Psoas muscle (tissue), 7 donors: ENCODE measurements at regions not wholly inside any gene's neighbourhood (a gene's known extent, or its start where the extent isn't known, plus 50 kb on each side); places are given as distances from the start of the nearest gene placed in this dataset.
"Not testable (repeated sequence)": the region's sequence is repeated elsewhere in the genome, so short reads cannot be mapped to it uniquely, and the experiment has no call there.

Source experiments
- ATAC-seq, 4 donors: fragments of 200-7000 bp; cut with Tn5 transposase; one replicate each; pipeline ENCODE4 v1.9.1; 2020; ENCODE audit warnings: moderate library complexity in 3 of 4, mild to moderate bottlenecking in 2 of 4
- DNase-seq, 2 donors: peaks; one replicate each; pipeline ENCODE4 v3.0.0-alpha.2; 2020
- H3K27ac ChIP-seq: fragments of 200-600 bp; one replicate; pipeline ENCODE4 v1.8.0; 2022
- H3K27me3 ChIP-seq, 3 donors: fragments of 200-600 bp in 1 of 3; one replicate each; pipeline versions ENCODE4 v1.6.1 to v1.8.0; 2013 to 2022; ENCODE audit warnings: low read length in 2 of 3, mild to moderate bottlenecking in 2 of 3, moderate library complexity in 1 of 3; ENCODE audit not compliant: insufficient read depth in 3 of 3
- H3K36me3 ChIP-seq, 2 donors: fragments of 200-600 bp in 1 of 2; one replicate each; pipeline versions ENCODE4 v1.6.1 to v1.8.0; 2013 to 2022; ENCODE audit warnings: low read depth in 1 of 2, mild to moderate bottlenecking in 1 of 2, moderate library complexity in 1 of 2; ENCODE audit not compliant: insufficient read depth in 1 of 2
- H3K4me1 ChIP-seq: fragments of 200-600 bp; one replicate; pipeline ENCODE4 v1.8.0; 2022
- H3K4me3 ChIP-seq: fragments of 200-600 bp; one replicate; pipeline ENCODE4 v1.8.0; 2022; ENCODE audit warnings: mild to moderate bottlenecking
- H3K9me3 ChIP-seq: fragments of 200-600 bp; one replicate; pipeline ENCODE4 v1.8.0; 2022
- CTCF ChIP-seq: fragments of 200-600 bp; IDR thresholded peaks from one replicate; pipeline ENCODE4 v1.8.0; 2022; ENCODE audit warnings: antibody characterized with exemption
- WGBS, 3 donors: extraction: QIAGEN DNeasy Blood & Tissue Kit; methylation state at CpG; one replicate each; pipeline versions ENCODE4 v1.1.6 to v1.1.7; 2013; 5-methylcytosine and 5-hydroxymethylcytosine counted together
- intact Hi-C, 2 donors: fragments of 100-400 bp; cut with DNase I; formaldehyde crosslinking; loops; one replicate each; pipeline versions ENCODE4 v1.11.0 to v1.14.2; 2022
- donor health status: healthy with polysubstance abuse.
- donor health status: DM: no; HTN: no; CAD: no; lungs with moderate emphysema.
- donor health status: Bipolar disorder and iron deficiency.
- donor health status: healthy.
- donor health status: DM: yes; HTN: yes; CAD: no.
- donor health status: DM: no; HTN: no; CAD: no.
- donor health status: DM: yes; HTN: yes; CAD: no.

- Histone ChIP-seq H3K36me3 (no peaks in the 10 kb centered on the region), H3K4me3 (no peak overlapping the region), H3K27me3 (no peaks in the 10 kb centered on the region), H3K4me1 (no peaks in the 10 kb centered on the region), H3K9me3 (peaks cover 12% of the 10 kb centered on the region), H3K27ac (no peak overlapping the region)
- DNase-seq (no peak), ATAC-seq (peak in 3 of 4 donors; percentile 43 to 68 (median 58))
- WGBS, 3 donors, result 41 to 51% (median 42%) methylated on average over 3 of the region's 3 CpGs
- TF ChIP-seq CTCF, result peak; percentile 27
- intact Hi-C loops, result no loop called here
Measured at GRCh38 chr2:238513346-238513745, 86.6 kb downstream of the ASB1 start.

GRCh38 chr2:238514024-238514423 is 87.3 kb downstream of the ASB1 start:
- H3K27me3 ChIP-seq, H3K4me3 ChIP-seq, intact Hi-C loops, H3K4me1 ChIP-seq, H3K27ac ChIP-seq, H3K36me3 ChIP-seq, ATAC-seq: not testable (repeated sequence)
- WGBS, 3 donors, result 94 to 96% (median 96%) methylated on average over 23 of the region's 23 CpGs
- DNase-seq, result peak in 1 of 2 donors; percentile 48
- peaks cover 12% of the 10 kb centered on the region for H3K9me3 ChIP-seq

GRCh38 chr2:238515377-238515776 is 88.7 kb downstream of the ASB1 start:
- Histone ChIP-seq H3K27me3 (no peaks in the 10 kb centered on the region), H3K36me3 (no peaks in the 10 kb centered on the region), H3K4me3 (no peak overlapping the region), H3K4me1 (no peaks in the 10 kb centered on the region), H3K27ac (no peak overlapping the region), H3K9me3 (peaks cover 12% of the 10 kb centered on the region)
- TF ChIP-seq CTCF, result no peak
- no peak for ATAC-seq
- intact Hi-C loops, result loop anchor here in 1 of 2 donors (5.0 kb wide), 1 partner anchor 272 kb away; no protein-coding TSS in a partner anchor
- DNase-seq, result no peak
- WGBS, 3 donors, result 76 to 86% (median 86%) methylated on average over 2 of the region's 2 CpGs

- intact Hi-C loops, result loop anchor here in 1 of 2 donors (5.0 kb wide), 1 partner anchor 270 kb away; no protein-coding TSS in a partner anchor
- H3K36me3 ChIP-seq, result no peaks in the 10 kb centered on the region
- TF ChIP-seq CTCF, result no peak
- H3K9me3 ChIP-seq, result peaks cover 12% of the 10 kb centered on the region
- no peak for ATAC-seq
- no peak overlapping the region for H3K4me3 ChIP-seq
- no peaks in the 10 kb centered on the region for H3K27me3 ChIP-seq
- 70 to 86% (median 77%) methylated on average over 1 of the region's 1 CpG for WGBS, 3 donors
- DNase-seq, result no peak
- no peak overlapping the region for H3K27ac ChIP-seq
- H3K4me1 ChIP-seq, result no peaks in the 10 kb centered on the region
Measured at GRCh38 chr2:238517209-238517608, 90.5 kb downstream of the ASB1 start.

- Histone ChIP-seq H3K9me3 (peaks cover 12% of the 10 kb centered on the region), H3K36me3 (no peaks in the 10 kb centered on the region), H3K27ac (no peak overlapping the region), H3K4me1 (no peaks in the 10 kb centered on the region), H3K27me3 (no peaks in the 10 kb centered on the region), H3K4me3 (no peak overlapping the region)
- TF ChIP-seq CTCF, result no peak
- DNase-seq, result no peak
- ATAC-seq, result no peak
- 71 to 74% (median 72%) methylated on average over 20 of the region's 20 CpGs for WGBS, 3 donors
- intact Hi-C loops, result loop anchor here in 1 of 2 donors (5.0 kb wide), 1 partner anchor 269 kb away; no protein-coding TSS in a partner anchor
Measured at GRCh38 chr2:238518172-238518820, 91.6 kb downstream of the ASB1 start.
